IMR-90 (cell line): ENCODE measurements at regions not wholly inside any gene's neighbourhood (a gene's known extent, or its start where the extent isn't known, plus 50 kb on each side); places are given as distances from the start of the nearest gene placed in this dataset.

Experiments
- ATAC-seq: fragments of 200-7000 bp; cut with Tn5 transposase; 2 replicates; pipeline ENCODE4 v1.9.1; 2020; ENCODE audit warnings: low read depth, mild to moderate bottlenecking, moderate library complexity
- BruUV-seq: library from RNA; stranded (reverse); fragments of 400-500 nt; replicated peaks from 2 replicates; lab custom pipeline; 2021; lab: Mats Ljungman, UMichigan
- CTCF ChIA-PET: fragments of 300-600 bp; formaldehyde crosslinking; extraction: SDS; loops from one replicate; lab custom pipeline; 2021; ENCODE audit warnings: antibody characterized with exemption; lab: Yijun Ruan, JAX
- POLR2A ChIA-PET: fragments of 300-600 bp; sonication (Branson Sonifier 250); formaldehyde crosslinking; loops from one replicate; lab custom pipeline; 2022; ENCODE audit warnings: antibody characterized with exemption; ENCODE audit not compliant: unreplicated experiment; lab: Charles Lee
- DNase-seq: peaks from one replicate; pipeline ENCODE4 v3.0.0; 2013
- H2AFZ ChIP-seq: replicated peaks from 2 replicates; pipeline ENCODE3; 2013; ENCODE audit warnings: low read length, mild to moderate bottlenecking; ENCODE audit not compliant: poor library complexity
- H2AK5ac ChIP-seq: 2 replicates; pipeline ENCODE4 v1.6.1; 2013; ENCODE audit warnings: low read depth, low read length, inconsistent platforms
- H2AK9ac ChIP-seq: replicated peaks from 2 replicates; pipeline ENCODE3; 2013; ENCODE audit warnings: mild to moderate bottlenecking, low read depth, low read length, moderate library complexity; ENCODE audit not compliant: poor library complexity
- H2BK120ac ChIP-seq: 2 replicates; pipeline ENCODE4 v1.6.1; 2013; ENCODE audit warnings: low read depth, low read length, inconsistent platforms
- H2BK15ac ChIP-seq: 3 replicates; pipeline ENCODE4 v1.6.1; 2013; ENCODE audit warnings: low read depth, low read length, inconsistent platforms
- H2BK20ac ChIP-seq: 2 replicates; pipeline ENCODE4 v1.6.1; 2013; ENCODE audit warnings: low read depth, mild to moderate bottlenecking, inconsistent platforms, low read length, moderate library complexity
- H2BK5ac ChIP-seq: 2 replicates; pipeline ENCODE4 v1.6.1; 2013; ENCODE audit warnings: mild to moderate bottlenecking, low read depth, low read length, inconsistent platforms; ENCODE audit not compliant: poor library complexity, severe bottlenecking
- H3K14ac ChIP-seq: replicated peaks from 2 replicates; pipeline ENCODE4 v1.6.1; 2013; ENCODE audit warnings: low read depth, low read length, inconsistent platforms
- H3K18ac ChIP-seq: 2 replicates; pipeline ENCODE4 v1.6.1; 2013; ENCODE audit warnings: low read depth, low read length, control low read depth
- H3K23ac ChIP-seq: 2 replicates; pipeline ENCODE4 v1.6.1; 2013; ENCODE audit warnings: low read depth, low read length, inconsistent platforms
- H3K27ac ChIP-seq: 2 replicates; pipeline ENCODE4 v1.5.1; 2013; ENCODE audit warnings: mild to moderate bottlenecking, control low read depth, low read length; ENCODE audit not compliant: insufficient read depth
- H3K27me3 ChIP-seq: 2 replicates; pipeline ENCODE4 v1.6.1; 2013; ENCODE audit warnings: low read length; ENCODE audit not compliant: control insufficient read depth, insufficient read depth
- H3K36me3 ChIP-seq: 2 replicates; pipeline ENCODE4 v1.6.1; 2013; ENCODE audit warnings: low read length, mixed read lengths; ENCODE audit not compliant: control insufficient read depth, insufficient read depth
- H3K4ac ChIP-seq: 2 replicates; pipeline ENCODE4 v1.6.1; 2013; ENCODE audit warnings: low read depth, low read length, inconsistent platforms
- H3K4me1 ChIP-seq: 2 replicates; pipeline ENCODE4 v1.6.1; 2013; ENCODE audit warnings: low read length, mixed read lengths; ENCODE audit not compliant: control insufficient read depth, insufficient read depth
- H3K4me2 ChIP-seq: 2 replicates; pipeline ENCODE4 v1.6.1; 2013; ENCODE audit warnings: low read depth, mild to moderate bottlenecking, control low read depth, low read length, moderate library complexity
- H3K4me3 ChIP-seq: 2 replicates; pipeline ENCODE4 v1.5.1; 2013; ENCODE audit warnings: low read depth, mild to moderate bottlenecking, control low read depth, low read length, moderate library complexity; ENCODE audit not compliant: insufficient read depth
- H3K56ac ChIP-seq: 2 replicates; pipeline ENCODE4 v1.6.1; 2013; ENCODE audit warnings: low read length, inconsistent platforms; ENCODE audit not compliant: insufficient read depth; ENCODE audit errors: extremely low read depth
- H3K79me1 ChIP-seq, 2 experiments: 2 replicates each; pipeline ENCODE4 v1.6.1; 2013; ENCODE audit warnings: low read length in 2 of 2, inconsistent platforms in 1 of 2, low read depth in 1 of 2
- H3K9ac ChIP-seq: 2 replicates; pipeline ENCODE4 v1.6.1; 2013; ENCODE audit warnings: low read depth, low read length, control low read depth
- H3K9me1 ChIP-seq: 2 replicates; pipeline ENCODE4 v1.6.1; 2013; ENCODE audit warnings: low read length, inconsistent platforms; ENCODE audit not compliant: insufficient read depth
- H3K9me3 ChIP-seq: 2 replicates; pipeline ENCODE4 v1.6.1; 2013; ENCODE audit warnings: low read length; ENCODE audit not compliant: control insufficient read depth, insufficient read depth
- H4K20me1 ChIP-seq: 2 replicates; pipeline ENCODE4 v1.6.1; 2013; ENCODE audit warnings: low read length, inconsistent platforms; ENCODE audit not compliant: insufficient read depth
- H4K5ac ChIP-seq: 2 replicates; pipeline ENCODE4 v1.6.1; 2013; ENCODE audit warnings: mild to moderate bottlenecking, low read depth, low read length, control low read depth
- H4K8ac ChIP-seq, 2 experiments: 2 replicates each; pipeline ENCODE4 v1.6.1; 2013; ENCODE audit warnings: low read depth in 2 of 2, low read length in 2 of 2, control low read depth in 1 of 2, inconsistent platforms in 1 of 2
- H4K91ac ChIP-seq: 2 replicates; pipeline ENCODE4 v1.6.1; 2013; ENCODE audit warnings: low read depth, low read length, inconsistent platforms; ENCODE audit not compliant: insufficient read depth
- BHLHE40 ChIP-seq: fragments of 150-350 bp; IDR thresholded peaks from 2 replicates; pipeline ENCODE4 v1.6.1; 2016; ENCODE audit warnings: mild to moderate bottlenecking, low read depth, low read length
- CEBPB ChIP-seq: IDR thresholded peaks from 2 replicates; pipeline ENCODE4 v1.6.1; 2012; ENCODE audit warnings: low read depth, low read length, improper control_type of control experiment
- CHD1 ChIP-seq: IDR thresholded peaks from 2 replicates; pipeline ENCODE4 v1.6.1; 2012; ENCODE audit warnings: low read depth, low read length, improper control_type of control experiment
- CTCF ChIP-seq: conservative IDR thresholded peaks from 2 replicates; pipeline ENCODE4 v1.5.1; 2012; ENCODE audit warnings: mild to moderate bottlenecking, low read depth, low read length, improper control_type of control experiment
- ELK1 ChIP-seq: fragments of 150-350 bp; IDR thresholded peaks from 2 replicates; pipeline ENCODE4 v1.6.1; 2016; ENCODE audit warnings: low read depth, mild to moderate bottlenecking, low read length, moderate library complexity, borderline replicate concordance
- FOS ChIP-seq: fragments of 150-350 bp; IDR thresholded peaks from 2 replicates; pipeline ENCODE4 v1.6.1; 2016; ENCODE audit warnings: low read depth, low read length
- MAFK ChIP-seq: IDR thresholded peaks from 2 replicates; pipeline ENCODE4 v1.6.1; 2012; ENCODE audit warnings: low read depth, low read length, improper control_type of control experiment
- MAZ ChIP-seq: IDR thresholded peaks from 2 replicates; pipeline ENCODE4 v1.6.1; 2012; ENCODE audit warnings: low read depth, mild to moderate bottlenecking, low read length, improper control_type of control experiment, moderate library complexity, borderline replicate concordance
- MXI1 ChIP-seq: IDR thresholded peaks from 2 replicates; pipeline ENCODE4 v1.6.1; 2012; ENCODE audit warnings: low read depth, mild to moderate bottlenecking, low read length, moderate library complexity, borderline replicate concordance
- NFE2L2 ChIP-seq: fragments of 150-350 bp; IDR thresholded peaks from 2 replicates; pipeline ENCODE4 v1.6.1; 2016; ENCODE audit warnings: low read depth, mild to moderate bottlenecking, low read length
- POLR2A ChIP-seq: IDR thresholded peaks from 2 replicates; pipeline ENCODE4 v1.6.1; 2012; ENCODE audit warnings: mild to moderate bottlenecking, low read depth, low read length
- RAD21 ChIP-seq: IDR thresholded peaks from 2 replicates; pipeline ENCODE4 v1.6.1; 2012; ENCODE audit warnings: low read length, improper control_type of control experiment
- RCOR1 ChIP-seq: IDR thresholded peaks from 2 replicates; pipeline ENCODE4 v1.6.1; 2012; ENCODE audit warnings: mild to moderate bottlenecking, low read length, improper control_type of control experiment; ENCODE audit not compliant: insufficient replicate concordance
- RFX5 ChIP-seq: IDR thresholded peaks from 2 replicates; pipeline ENCODE4 v1.8.0; 2012; ENCODE audit warnings: low read depth, mild to moderate bottlenecking, low read length, moderate library complexity
- SMC3 ChIP-seq: fragments of 150-350 bp; IDR thresholded peaks from 2 replicates; pipeline ENCODE4 v1.6.1; 2016; ENCODE audit warnings: low read depth, mild to moderate bottlenecking, antibody characterized with exemption, low read length, moderate library complexity
- USF2 ChIP-seq: fragments of 150-350 bp; IDR thresholded peaks from 2 replicates; pipeline ENCODE4 v1.6.1; 2017; ENCODE audit warnings: mild to moderate bottlenecking, antibody characterized with exemption, low read length, low read depth
- WGBS, 2 experiments: methylation state at CpG; one replicate each; pipeline versions ENCODE4 v1.1.5 to v1.1.7; 2013; ENCODE audit warnings: missing lambda C conversion rate in 2 of 2; ENCODE audit not compliant: insufficient read length in 1 of 2; ENCODE audit errors: extremely low coverage in 2 of 2; 5-methylcytosine and 5-hydroxymethylcytosine counted together
- dilution Hi-C: fragments of 300-500 bp; cut with HindIII; formaldehyde crosslinking; loops from one replicate; pipeline ENCODE4 v1.14.3; 2018; ENCODE audit warnings: low sequenced_read_pairs; ENCODE audit not compliant: unreplicated experiment
- in situ Hi-C: fragments of 300-500 bp; cut with MboI; formaldehyde crosslinking; loops from 3 replicates; pipeline ENCODE4 v1.14.3; 2019; ENCODE audit warnings: low sequenced_read_pairs, inconsistent platforms, mixed read lengths
- intact Hi-C: fragments of 100-400 bp; cut with micrococcal nuclease; formaldehyde crosslinking; loops from 2 replicates; pipeline ENCODE4 v1.10.0; 2022

DNA sequence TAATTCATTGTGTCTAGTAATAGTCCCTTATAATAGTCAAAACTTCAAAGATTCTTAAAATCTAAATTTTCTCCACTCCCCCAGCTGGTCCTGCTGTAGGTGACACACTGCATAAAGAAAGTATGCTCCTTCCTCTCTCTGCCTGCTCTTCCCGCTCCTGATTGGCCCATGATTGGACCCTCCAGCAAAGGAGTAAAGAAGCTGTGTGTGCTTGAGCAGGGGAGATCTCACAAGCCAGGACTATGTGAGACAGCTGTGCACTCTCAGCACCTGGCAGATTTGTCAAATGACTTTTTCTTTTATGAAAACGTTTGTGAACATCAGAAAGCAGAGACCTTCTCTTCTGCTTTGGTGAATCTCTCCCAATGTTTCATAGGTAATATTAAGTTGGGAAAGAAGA is 274.8 kb upstream of the LYPLAL1 start:
- no peak overlapping the region for H3K14ac ChIP-seq
- intact Hi-C loops (no loop called here), in situ Hi-C loops (no loop called here), dilution Hi-C loops (no loop called here)
- H3K27ac ChIP-seq, result no peak overlapping the region
- no peaks in the 10 kb centered on the region for H3K79me1 ChIP-seq
- no peak overlapping the region for H3K56ac ChIP-seq
- no peak overlapping the region for H4K5ac ChIP-seq
- no peaks in the 10 kb centered on the region for H3K36me3 ChIP-seq
- H2BK5ac ChIP-seq, result no peak overlapping the region
- no peak overlapping the region for H3K4ac ChIP-seq
- no peaks in the 10 kb centered on the region for H3K27me3 ChIP-seq
- no peak overlapping the region for H4K91ac ChIP-seq
- no peak for TF ChIP-seq MAZ
- no peak for TF ChIP-seq ELK1
- no peak for TF ChIP-seq NFE2L2
- no peak for TF ChIP-seq MAFK
- no peak for TF ChIP-seq USF2
- TF ChIP-seq RCOR1, result no peak
- no peak for TF ChIP-seq RAD21
- TF ChIP-seq CEBPB, result no peak
- TF ChIP-seq CTCF, result no peak
- no peak for TF ChIP-seq POLR2A
- TF ChIP-seq CHD1, result no peak
- no peak for TF ChIP-seq MXI1
- no peak for TF ChIP-seq RFX5
- no peak for TF ChIP-seq SMC3
- no peak for TF ChIP-seq FOS
- no peak for TF ChIP-seq BHLHE40
- no peaks in the 10 kb centered on the region for H3K9me3 ChIP-seq
- no peak overlapping the region for H3K23ac ChIP-seq
- no peak for DNase-seq
- no peak overlapping the region for H3K18ac ChIP-seq
- no peak overlapping the region for H4K8ac ChIP-seq
- no peak for ATAC-seq
- H2BK15ac ChIP-seq, result no peak overlapping the region
- H2AFZ ChIP-seq, result no peak overlapping the region
- H3K4me1 ChIP-seq, result no peaks in the 10 kb centered on the region
- no peak overlapping the region for H2BK120ac ChIP-seq
- no TSS peak for BruUV-seq
- WGBS, 2 experiments, result no CpG with 5 or more reads among the region's 2 CpGs
- no peak overlapping the region for H3K4me3 ChIP-seq
- POLR2A ChIA-PET, result no interaction called here
- CTCF ChIA-PET, result no interaction called here
- no peak overlapping the region for H3K4me2 ChIP-seq
- H2AK5ac ChIP-seq, result no peak overlapping the region
- H2BK20ac ChIP-seq, result no peak overlapping the region
- H2AK9ac ChIP-seq, result no peak overlapping the region
- no peaks in the 10 kb centered on the region for H4K20me1 ChIP-seq
- no peaks in the 10 kb centered on the region for H3K9me1 ChIP-seq
- H3K9ac ChIP-seq, result no peak overlapping the region
